HFFc6 (cell line): ENCODE measurements at regions not wholly inside any gene's neighbourhood (a gene's known extent, or its start where the extent isn't known, plus 50 kb on each side); places are given as distances from the start of the nearest gene placed in this dataset.

Source experiments
- DNase-seq: peaks from one replicate; pipeline ENCODE4 v3.0.0-alpha.2; 2018
- H3K27ac Mint-ChIP-seq: 2 replicates; pipeline ENCODE4 v1.8.0; 2020; ENCODE audit warnings: mild to moderate bottlenecking, mixed read lengths
- H3K27me3 Mint-ChIP-seq: 2 replicates; pipeline ENCODE4 v1.8.0; 2021; ENCODE audit warnings: mild to moderate bottlenecking, moderate library complexity, mixed read lengths; ENCODE audit not compliant: insufficient read depth
- H3K36me3 Mint-ChIP-seq: 2 replicates; pipeline ENCODE4 v1.8.0; 2021; ENCODE audit warnings: low read depth, mixed read lengths
- H3K4me1 Mint-ChIP-seq: 2 replicates; pipeline ENCODE4 v1.8.0; 2020; ENCODE audit warnings: low read depth, mixed read lengths
- H3K4me3 Mint-ChIP-seq: 2 replicates; pipeline ENCODE4 v1.8.0; 2020; ENCODE audit warnings: mild to moderate bottlenecking, moderate library complexity, mixed read lengths
- H3K9me3 Mint-ChIP-seq: 2 replicates; pipeline ENCODE4 v1.8.0; 2020; ENCODE audit warnings: mild to moderate bottlenecking, mixed read lengths
- CTCF ChIP-seq: fragments of 200-600 bp; sonication (generic); IDR thresholded peaks from 2 replicates; pipeline ENCODE4 v1.5.0; 2021; ENCODE audit warnings: antibody characterized with exemption, mild to moderate bottlenecking

- Mint-ChIP-seq H3K27me3 (no peaks in the 10 kb centered on the region), H3K4me1 (no peaks in the 10 kb centered on the region), H3K4me3 (no peak overlapping the region), H3K27ac (no peak overlapping the region), H3K9me3 (peaks cover 5% of the 10 kb centered on the region; the same call in 1 of the 2 replicates), H3K36me3 (no peaks in the 10 kb centered on the region)
- DNase-seq = no peak
- TF ChIP-seq CTCF = no peak
These were observed 171.2 kb downstream of the TMEM167A start for GRCh38 chr5:82905986-82906385.

- H3K36me3 Mint-ChIP-seq = no peaks in the 10 kb centered on the region
- TF ChIP-seq CTCF = no peak
- H3K27me3 Mint-ChIP-seq = no peaks in the 10 kb centered on the region
- H3K4me3 Mint-ChIP-seq = no peak overlapping the region
- H3K9me3 Mint-ChIP-seq = peaks cover 5% of the 10 kb centered on the region; the same call in 1 of the 2 replicates
- no peak overlapping the region for H3K27ac Mint-ChIP-seq
- DNase-seq = no peak
- H3K4me1 Mint-ChIP-seq = no peaks in the 10 kb centered on the region
These were observed 175.8 kb downstream of the TMEM167A start for GRCh38 chr5:82901281-82901888.

- Mint-ChIP-seq H3K4me1 (no peaks in the 10 kb centered on the region), H3K9me3 (no peaks in the 10 kb centered on the region; the same call in 1 of the 2 replicates), H3K36me3 (no peaks in the 10 kb centered on the region), H3K27ac (no peak overlapping the region), H3K4me3 (no peak overlapping the region), H3K27me3 (no peaks in the 10 kb centered on the region)
- TF ChIP-seq CTCF = no peak
- DNase-seq = no peak
These were observed 182.5 kb downstream of the TMEM167A start for GRCh38 chr5:82894716-82895115.

GRCh38 chr5:82889088-82889487 is 188.1 kb downstream of the TMEM167A start:
- no peak for TF ChIP-seq CTCF
- no peak for DNase-seq
- Mint-ChIP-seq H3K27me3 (no peaks in the 10 kb centered on the region; the same call in 1 of the 2 replicates), H3K4me3 (no peak overlapping the region), H3K36me3 (no peaks in the 10 kb centered on the region), H3K4me1 (no peaks in the 10 kb centered on the region), H3K9me3 (peaks cover 4% of the 10 kb centered on the region; the same call in 1 of the 2 replicates), H3K27ac (no peak overlapping the region)

- Mint-ChIP-seq H3K27ac (no peak overlapping the region), H3K9me3 (peaks cover 4% of the 10 kb centered on the region), H3K36me3 (no peaks in the 10 kb centered on the region), H3K4me3 (no peak overlapping the region), H3K4me1 (no peaks in the 10 kb centered on the region), H3K27me3 (no peaks in the 10 kb centered on the region; the same call in 1 of the 2 replicates)
- TF ChIP-seq CTCF = no peak
- DNase-seq = no peak
These were observed 190.3 kb downstream of the TMEM167A start for GRCh38 chr5:82886911-82887310.
